Stimulated activated CD4-positive, alpha-beta T cell treated with anti-CD3 and anti-CD28 coated beads, TNF-alpha, amount 100 ng/mL, for 1 hour (primary cell): ENCODE measurements at regions not wholly inside any gene's neighbourhood (a gene's known extent, or its start where the extent isn't known, plus 50 kb on each side); places are given as distances from the start of the nearest gene placed in this dataset.
A peak's percentile ranks its signal among the peaks of the same experiment; 100 is the strongest.

Experiments used
- DNase-seq, 3 donors: peaks; one replicate each; pipeline ENCODE4 v3.0.0-alpha.2; 2020; ENCODE audit warnings: low read depth in 3 of 3, low spot score in 1 of 3

DNA sequence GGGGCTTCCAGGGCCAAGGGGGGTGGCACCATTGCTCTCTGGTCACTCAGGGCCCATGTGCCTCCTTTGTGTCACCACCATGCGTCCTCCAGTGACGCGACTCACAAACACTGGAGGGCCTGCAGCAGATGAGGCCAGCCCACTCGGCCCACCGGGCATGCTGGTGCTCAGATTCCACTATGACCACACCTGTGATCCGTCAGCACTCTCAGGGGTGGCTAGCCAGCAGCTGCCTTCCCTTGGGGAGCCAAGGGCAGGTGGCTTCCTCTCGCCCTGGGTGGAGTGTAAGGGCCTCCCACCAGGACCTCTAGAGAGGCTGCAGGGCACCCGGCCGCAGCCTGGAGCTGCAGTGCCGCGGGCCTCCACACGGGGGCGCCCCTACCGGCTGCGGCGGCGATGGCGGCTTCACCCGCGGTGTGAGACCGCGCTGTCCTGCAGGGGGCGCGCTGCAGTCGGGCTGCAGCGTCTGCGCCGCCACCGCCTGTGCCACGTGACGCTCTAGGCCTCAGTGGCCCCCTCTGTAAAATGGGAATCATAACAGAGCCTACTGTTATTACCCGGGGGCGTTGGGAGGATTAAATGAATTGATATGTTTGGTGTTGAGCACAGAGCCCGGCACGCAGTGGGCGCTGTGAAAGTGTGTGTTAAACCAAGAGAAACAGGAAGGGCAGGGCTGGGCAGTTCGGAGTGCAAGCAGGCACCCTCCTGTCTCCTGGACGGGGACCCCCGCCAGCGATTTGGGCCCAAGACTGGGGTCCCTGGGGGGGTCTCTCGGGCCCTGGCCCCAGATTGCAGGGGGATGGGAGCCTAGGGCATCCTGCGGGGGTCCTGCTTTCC lies 192.4 kb upstream of the GSE1 start:
- peak; percentile 18 to 75 (median 47) for DNase-seq

DNA sequence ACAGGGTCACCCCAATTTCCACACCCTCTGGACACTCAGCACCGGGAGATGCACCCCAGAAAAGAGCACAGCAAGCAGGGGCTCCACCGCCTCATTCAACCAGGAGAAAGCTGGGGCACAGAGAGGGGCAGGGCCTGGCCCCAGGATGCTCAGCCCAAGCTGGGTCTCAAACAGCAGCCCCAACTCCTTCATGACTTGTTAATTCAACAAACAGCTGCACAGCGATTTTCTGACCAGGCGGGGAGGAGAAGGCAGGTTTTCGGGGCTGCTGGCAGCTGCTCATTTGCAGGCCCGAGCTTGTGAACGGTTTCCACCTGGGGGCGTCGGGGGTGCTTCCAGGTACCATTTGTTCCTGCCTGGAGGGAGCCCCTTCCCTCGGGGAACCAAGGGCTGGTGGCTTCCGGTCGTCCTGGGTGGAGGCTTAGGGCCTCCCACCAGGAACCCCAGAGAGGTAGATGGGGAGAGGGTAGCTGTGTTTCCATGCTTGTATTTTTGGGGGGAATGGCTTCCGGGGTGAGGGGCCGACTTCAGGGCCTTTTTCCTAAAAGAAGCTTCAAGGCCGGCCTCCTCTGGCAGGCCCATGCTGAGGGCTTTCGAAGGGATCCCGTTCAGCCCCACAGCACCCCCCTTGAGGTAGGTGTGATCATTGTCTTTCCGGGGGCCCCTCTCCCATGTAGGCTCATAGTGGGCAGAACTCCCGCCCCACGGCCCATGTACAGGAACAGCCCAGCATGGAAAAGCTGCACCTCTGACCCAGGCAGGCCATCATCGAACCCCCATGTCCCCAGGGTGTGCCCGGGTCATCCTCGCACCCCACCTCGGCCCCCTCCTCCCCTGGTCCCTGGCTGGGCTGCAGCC lies 191.6 kb upstream of the GSE1 start:
- no peak for DNase-seq

DNA sequence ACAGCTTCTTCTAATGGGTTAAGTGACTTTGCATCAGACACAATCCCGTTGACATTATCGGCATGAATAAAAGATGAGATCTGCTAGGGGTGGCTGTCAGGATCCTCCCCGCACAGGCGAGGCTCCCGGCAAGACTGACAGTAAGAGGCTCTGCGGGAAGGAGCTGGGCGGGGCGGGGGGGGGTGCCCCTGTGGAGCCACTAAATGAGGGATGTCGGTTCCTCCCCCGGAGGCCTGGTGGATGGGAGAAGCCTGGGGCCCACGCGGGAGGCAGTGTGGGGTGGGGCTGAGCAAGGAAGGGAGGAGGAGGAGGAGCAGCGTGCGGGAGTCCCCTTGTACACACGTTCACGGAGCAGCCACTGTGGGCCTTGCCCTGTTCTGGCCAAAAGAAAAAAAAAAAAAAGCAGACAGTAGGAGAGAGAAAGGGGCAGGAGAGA lies 190.9 kb upstream of the GSE1 start:
- no peak for DNase-seq

DNA sequence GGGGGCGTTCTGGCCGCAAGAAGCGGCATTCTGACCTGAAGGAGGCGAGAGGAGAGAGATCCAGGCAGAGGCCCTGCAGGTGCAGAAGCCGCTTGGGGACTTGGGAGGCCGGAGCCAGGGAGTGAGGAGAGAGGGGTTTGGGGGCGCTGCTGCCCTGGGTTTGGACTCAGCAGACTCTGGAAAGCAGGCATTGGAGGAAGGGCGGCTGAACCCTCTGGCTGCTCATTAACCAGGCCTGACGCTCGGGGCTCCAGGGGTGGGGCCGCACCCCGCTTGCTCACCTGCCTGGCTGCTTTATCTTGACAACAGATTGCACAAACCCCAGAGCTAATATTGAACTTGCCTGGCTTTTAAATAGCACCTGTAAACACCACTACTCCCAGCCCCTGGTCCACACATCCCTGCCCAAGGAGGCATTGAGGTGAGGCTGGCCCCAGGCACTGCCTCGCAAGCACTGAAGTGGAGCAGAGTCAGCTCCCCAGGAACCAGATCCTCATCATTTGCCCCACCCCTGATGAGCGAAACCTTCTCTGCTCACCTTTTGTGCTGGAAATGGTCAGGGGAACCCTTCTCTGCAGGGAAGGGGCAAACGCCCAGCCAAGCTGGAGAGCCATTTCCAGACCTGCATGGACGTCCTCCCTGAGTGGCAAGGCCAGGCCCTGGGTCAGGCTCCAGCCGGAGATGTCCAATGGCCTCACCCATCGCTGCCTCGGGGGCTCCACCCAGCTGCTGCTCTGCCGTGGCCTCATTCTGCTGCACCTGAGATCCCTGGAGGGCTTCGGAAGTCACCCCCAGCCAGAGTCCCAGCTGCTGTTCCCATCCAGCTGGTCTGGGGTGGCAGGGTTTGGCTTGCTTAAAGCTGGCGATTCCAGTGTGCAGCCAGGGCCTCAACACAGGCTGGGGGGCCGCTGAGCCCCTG lies 190.2 kb upstream of the GSE1 start:
- DNase-seq = no peak

DNA sequence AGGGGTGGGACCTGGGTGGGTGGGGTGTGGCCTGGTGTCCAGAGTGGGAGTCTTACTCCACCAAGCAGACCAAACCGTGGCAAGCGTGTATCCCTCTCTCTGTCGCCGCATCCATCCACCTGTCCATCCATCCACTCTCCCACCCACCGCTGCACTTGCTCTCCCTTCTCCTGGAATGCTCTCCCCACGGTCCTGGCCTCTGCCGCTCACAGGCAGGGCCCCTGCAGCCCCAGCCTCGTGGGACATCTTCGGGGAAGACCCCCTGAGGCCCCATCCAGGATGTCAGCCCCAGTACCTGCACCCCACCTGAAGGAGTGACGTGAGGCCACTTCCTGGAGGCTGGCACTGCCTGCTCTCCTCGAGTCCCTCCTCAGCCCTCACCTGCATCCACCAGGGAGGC lies 189.5 kb upstream of the GSE1 start:
- DNase-seq = no peak

DNA sequence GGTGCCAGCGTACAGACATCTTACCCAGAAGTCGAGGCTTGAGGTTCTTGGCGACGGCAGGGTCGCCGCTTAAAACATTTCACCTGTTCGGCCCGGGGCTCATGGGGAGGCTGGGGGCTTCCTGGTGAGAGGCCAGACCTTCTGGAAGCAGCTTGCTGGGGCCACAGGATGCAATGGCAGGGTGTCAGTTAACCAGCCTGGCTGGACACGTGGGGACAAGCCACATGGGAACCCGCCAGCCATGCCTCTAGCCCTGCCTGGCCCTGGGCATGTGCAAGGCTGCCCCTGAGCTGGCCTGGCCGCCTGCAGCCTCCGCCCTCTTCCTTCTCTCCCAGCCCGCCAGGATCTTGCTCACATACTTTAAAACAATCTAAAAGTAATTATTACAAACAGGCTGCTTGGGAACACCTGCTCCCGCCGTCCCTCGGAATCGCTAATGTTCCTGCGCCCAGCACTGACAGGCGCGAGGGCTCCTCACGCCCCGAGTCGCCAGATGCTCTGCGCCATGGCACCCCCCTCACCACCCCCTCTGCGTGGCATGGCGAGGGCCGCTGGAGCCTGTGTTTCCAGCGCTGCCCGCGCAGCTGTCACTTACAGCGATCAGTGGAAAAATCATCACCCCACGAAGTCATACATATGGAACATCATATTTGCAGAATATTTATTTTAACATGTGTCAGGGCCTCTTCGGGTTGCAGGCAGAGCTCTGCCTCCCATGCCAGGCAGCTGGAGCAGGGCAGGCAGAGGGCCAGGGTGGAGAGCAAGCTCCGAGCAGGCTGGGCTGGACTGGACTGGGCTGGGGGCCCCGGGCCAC lies 188.7 kb upstream of the GSE1 start:
- no peak for DNase-seq

DNA sequence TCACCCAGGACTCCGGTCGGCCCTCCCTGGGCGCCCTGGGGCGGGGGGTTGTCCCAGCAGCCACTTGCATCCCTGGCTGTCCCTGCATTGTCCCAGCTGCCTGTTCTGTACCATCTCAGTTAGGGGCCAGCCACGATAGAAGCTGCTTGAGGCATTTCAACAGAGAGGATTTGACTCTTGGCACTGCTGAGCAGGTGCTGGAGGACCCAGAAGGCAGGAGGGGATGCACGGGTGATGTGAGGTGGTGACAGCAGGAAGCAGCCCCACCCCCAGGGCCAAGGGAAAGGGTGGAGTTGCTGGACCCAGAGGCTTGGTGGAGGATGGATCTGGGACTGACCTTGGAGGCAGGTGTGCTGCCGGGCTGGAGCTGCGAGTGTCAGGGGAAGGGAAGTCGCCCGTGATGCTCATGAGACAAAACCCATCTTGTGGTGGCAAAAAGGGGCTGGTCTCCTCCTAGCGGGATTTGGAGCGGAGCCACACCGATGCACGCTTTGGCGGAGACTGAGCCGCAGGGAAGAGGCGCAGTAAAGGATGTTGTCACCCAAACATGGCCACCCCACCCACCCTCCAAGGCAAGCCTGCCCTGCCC lies 188.0 kb upstream of the GSE1 start:
- DNase-seq = no peak

DNA sequence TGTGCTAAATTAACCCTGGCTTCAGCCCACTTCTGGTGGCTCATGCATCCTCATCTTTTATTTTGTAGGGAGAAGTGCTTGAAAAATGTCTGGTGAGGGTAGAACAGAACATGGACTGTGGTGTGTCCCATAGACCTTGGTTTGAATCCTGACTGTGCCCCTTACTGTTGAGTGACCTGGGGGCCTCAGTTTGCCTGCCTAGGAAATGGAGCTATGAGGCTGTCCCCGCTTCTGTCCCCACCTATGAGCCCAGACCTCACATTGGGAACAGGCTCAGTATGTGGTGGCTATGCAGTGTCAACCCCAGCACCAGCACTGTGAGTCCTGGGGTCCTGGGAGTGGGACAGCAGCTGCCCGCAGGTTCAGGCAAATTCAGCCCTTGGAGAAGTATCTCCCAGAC lies 186.3 kb upstream of the GSE1 start:
- no peak for DNase-seq

DNA sequence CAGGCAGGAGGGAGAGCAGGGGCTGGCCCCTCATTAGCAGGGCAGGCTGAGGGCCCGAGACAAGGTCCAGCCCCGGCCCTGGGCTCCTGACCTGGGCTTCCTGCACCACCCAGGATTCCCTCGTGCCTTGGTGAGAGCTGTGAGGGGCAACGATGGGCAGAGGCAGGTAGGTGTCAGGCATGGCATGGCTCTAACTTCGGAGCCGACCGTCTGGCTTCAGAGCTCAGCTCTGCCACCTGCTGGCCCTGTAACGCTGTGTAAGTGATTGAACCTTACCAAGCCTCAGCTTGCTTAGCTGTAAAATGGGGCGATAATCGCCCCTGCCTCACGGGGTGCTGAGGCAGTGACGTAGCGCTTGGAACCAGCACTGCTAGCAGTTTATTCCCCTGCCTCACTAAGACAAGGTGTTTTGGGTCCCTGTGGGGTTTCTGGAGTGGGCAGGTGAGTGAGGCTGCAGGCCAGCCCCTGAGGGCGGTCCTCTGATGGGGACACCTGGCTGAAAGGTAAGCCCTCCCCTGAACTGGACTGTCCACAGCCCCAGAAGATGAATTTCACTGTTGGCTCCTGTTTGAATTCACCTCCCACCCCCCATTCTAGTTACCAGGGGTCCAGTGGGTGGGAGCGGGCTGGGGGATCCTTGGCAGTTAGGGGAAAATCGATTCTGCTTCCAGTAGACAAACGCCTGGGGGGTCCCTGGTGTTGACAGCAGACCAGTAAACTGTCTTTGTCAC lies 184.8 kb upstream of the GSE1 start:
- DNase-seq = peak in 1 of 3 donors; percentile 14

DNA sequence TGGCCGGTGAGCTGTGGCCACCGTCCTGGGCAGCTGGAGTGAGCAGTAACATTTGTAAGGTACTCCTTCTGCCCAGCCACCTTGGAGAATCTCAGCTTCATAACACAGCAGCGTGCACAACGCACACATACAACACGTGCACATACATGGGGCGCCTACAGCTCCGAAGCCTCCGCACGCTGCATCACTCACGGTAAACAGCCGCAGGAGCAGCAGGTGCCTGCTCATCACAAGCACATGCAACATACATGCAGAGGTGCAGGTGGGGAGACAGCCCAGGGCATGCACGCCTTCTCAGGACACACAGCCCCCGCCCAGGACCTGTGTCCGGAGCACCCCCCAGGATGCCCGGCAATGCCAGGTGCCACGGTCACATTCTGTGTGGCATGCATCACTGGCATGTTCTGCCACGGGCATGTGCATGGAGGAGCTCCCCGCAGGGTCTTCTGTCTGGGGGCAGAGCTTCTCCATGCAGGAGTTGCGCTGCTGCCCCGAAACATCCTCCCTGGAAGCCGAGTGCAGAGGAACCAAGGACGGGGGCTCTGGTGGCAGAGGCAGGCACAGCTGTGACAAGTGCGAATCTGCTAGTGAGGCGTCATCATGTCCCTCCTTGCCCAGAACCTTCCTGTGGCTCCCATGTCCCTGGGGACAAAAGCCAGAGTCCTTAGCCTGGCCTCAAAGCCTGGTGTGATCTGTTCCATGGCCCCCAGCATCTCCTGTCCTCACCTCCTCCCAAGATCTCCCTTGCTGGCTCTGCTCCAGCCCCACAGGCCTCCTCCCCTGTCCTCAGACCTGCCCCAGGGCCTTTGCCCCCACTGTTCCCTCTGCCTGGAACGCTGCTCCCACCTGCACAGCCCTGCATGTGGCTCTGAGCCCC lies 184.0 kb upstream of the GSE1 start:
- no peak for DNase-seq

DNA sequence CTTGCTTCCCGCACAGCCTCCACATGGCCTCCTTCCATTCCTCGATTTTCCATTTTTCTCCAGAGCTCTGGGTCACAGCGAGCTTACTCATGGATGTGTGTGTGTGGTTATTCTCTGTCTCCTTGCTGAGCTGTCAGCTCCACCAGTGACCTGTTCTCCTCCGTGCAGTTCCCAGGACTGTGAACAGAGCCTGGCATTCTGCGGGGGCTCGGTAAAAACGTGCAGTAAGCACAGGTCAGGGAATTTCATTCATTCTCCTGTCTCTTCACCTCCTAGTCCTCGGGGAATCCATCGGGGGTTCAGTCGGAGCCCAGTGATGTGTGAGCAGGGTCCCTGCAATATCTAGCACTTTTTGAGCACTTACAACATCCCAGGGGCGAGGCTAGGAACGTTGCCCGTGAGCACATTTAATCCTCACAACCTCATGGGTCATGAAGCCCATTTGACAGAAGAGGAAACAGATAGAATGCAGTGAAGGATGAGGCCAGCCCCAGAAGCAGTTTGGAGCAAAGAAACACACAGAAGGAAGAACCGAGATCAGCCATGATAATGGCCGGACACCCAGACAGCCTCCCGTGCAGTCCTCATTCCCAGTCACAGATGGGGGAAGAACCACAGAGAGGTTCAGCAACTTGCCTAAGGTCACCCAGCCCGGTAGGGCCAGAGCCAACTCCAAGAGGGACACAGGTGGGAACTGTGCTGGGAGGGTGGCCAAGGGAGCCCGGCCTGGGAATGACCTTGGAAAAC lies 183.2 kb upstream of the GSE1 start:
- no peak for DNase-seq

DNA sequence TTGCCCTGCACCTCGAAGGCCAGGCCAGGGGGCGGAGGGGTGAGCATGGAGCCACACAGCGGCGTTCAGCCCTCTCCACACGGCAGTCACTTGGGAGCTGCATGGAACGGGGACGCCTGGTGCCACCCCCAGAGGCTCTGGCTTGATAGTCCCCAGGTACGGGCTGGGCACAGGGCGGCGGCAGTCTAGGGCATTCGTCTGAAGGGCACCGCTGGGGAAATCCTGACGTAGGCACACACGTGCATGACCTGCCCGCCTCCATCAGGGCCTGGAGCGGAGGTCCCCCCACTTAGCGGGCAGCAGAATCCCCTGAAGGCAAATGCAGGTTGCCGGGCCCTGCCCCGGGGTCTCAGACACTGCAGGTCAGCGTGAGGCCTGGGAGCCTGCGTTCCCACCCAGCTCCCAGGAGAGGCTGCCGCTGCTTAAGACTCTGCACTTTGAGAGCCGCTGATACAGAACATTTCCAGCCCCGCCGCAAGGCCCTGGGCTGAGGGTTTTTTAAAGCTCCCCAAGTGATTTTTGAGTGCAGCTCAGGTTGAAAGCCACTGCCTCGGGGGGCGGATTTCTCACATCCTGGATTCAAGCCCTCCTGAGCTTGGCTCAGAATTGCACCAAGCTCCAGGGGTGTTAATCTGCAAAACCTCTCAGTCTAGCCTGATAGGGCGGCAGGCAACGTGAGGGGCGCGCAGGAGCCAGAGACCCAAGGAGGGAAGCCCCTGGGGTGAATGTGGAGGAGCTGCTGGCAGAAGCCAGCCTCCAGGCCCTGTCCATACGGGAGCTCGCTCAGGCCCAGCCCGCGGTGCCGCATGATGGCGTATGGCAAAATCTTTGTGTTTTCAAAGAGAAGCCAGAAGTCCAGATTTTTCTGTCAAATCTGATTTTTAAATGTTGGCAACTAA lies 182.3 kb upstream of the GSE1 start:
- no peak for DNase-seq

DNA sequence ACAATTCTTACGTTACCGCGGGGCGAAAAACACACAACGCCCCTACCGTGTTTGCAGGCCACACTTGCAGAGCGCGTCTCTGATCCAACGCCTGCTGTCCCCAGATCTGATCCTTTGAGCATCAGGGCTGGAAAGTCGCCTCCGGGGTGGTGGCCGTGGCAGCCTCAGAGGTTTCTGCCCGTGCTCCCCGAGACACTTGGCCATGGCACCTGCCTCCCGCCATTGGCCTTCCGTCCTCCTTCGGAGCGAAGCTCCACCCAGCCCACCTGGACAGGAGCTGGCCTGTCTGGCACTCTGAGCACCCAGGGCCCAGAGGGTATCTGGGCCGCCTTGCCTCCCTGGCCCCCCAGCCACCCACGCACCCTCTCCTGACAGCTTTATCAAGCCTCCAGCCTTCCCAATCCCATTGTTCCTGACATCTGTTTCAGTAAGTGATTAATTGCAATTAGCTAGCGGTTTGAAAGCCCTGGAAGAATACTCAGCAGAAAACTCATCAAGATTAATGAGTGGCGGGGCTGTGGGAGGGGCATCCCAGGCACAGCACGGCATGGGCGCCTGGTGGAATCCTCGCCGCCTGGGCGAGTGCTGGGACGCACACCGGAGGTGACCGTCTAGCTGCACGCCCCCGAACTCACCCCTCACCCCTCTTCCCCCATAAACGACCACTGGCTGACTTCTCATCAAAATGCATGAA lies 181.5 kb upstream of the GSE1 start:
- DNase-seq = no peak

DNA sequence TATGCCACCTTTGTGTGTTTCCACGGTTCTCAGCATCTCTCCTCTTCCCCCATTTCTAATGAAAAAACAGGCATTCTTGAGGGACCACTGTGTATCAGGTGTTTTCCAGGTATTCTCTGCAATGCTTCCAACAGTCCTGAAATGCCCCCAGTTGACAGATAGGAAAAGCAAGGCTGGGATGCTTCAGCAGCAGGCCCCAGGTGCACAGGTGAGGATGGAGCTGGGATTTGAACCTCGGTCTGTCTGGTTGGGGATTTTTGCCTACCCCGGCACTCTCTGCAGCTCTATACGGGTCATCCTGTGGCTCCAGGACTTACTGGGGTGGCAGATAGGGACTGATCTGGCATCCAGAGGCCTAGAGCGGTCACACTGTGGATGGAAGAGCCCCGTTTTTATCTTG lies 180.5 kb upstream of the GSE1 start:
- DNase-seq = no peak

DNA sequence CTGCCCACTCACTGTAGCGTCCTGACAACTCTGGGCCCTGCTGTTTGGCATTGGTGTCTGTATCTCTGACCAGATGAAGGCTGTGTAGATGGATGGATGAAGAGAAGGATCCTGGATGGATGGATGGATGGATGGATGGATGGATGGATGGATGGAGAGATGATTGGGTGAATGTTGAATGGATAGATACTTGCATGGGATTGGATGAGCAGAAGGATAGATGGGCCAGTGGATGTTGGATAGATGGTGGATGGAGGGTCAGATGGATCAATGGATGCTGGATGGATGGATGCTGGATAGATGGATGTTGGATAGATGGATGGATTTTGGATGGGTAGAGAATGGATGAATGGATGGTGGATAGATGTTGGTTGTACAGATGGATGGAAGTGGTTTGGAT lies 179.6 kb upstream of the GSE1 start:
- DNase-seq = no peak

DNA sequence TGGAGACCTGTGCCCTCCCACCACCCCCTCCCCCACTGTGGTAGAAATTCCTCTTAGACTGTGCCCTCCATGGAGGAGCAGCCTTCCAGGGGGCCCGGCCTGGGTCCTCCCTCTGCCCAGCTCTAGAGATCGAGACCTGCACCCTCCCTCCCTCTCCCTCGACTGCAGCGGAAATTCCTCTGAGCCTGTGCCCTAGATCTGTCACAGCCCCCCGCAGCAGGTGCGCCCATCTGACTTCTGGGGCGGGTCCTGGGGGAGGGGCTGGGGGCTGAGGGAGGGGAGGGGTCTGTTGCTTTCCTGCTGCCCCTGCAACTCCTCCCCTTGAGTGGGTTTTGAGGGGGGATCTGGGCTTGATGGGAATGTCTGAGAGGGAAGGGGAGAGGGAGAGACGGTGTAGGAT lies 177.8 kb upstream of the GSE1 start:
- no peak for DNase-seq
